ENCODE measurements at regions not wholly inside any gene's neighbourhood (a gene's known extent, or its start where the extent isn't known, plus 50 kb on each side); places are given as distances from the start of the nearest gene placed in this dataset.

- TF ChIP-seq, protein P1, sequence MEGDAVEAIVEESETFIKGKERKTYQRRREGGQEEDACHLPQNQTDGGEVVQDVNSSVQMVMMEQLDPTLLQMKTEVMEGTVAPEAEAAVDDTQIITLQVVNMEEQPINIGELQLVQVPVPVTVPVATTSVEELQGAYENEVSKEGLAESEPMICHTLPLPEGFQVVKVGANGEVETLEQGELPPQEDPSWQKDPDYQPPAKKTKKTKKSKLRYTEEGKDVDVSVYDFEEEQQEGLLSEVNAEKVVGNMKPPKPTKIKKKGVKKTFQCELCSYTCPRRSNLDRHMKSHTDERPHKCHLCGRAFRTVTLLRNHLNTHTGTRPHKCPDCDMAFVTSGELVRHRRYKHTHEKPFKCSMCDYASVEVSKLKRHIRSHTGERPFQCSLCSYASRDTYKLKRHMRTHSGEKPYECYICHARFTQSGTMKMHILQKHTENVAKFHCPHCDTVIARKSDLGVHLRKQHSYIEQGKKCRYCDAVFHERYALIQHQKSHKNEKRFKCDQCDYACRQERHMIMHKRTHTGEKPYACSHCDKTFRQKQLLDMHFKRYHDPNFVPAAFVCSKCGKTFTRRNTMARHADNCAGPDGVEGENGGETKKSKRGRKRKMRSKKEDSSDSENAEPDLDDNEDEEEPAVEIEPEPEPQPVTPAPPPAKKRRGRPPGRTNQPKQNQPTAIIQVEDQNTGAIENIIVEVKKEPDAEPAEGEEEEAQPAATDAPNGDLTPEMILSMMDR (IDR thresholded peaks at IDR 0.05; ENCODE audit: insufficient read depth, missing control alignments), result no peak
- no peak for FAIRE-seq
- no peak for DNase-seq (ENCODE audit: insufficient read length, low spot score)
Observed at GRCh38 chr12:74641694-74642093, 104.1 kb downstream of the ATXN7L3B start.

GRCh38 chr12:74644681-74645080, 107.0 kb downstream of the ATXN7L3B start:
- FAIRE-seq, result no peak
- DNase-seq (ENCODE audit: insufficient read length, low spot score), result no peak

DNA sequence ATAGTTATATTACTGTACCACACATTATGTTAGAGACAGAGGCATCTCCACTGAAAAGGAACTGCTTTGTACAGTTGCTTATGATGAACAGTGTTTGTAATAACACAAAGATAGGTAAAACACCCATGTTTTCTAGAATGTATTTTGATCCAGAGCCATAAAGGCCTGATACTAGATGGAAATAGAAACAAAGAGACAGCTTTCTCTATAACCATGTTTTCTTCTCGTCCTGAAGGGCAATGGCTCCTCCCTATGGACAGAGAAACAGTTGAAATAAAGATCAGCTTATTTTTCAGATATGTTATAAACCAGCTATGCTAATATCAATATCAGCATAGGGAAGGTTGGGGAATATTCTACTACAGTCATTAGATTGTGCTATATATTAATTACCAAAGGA, 109.2 kb downstream of the ATXN7L3B start:
- DNase-seq (ENCODE audit: insufficient read length, low spot score) (no peak), FAIRE-seq (peak; percentile 69)
- TF ChIP-seq, protein P1 (IDR thresholded peaks at IDR 0.05; ENCODE audit: insufficient read depth, missing control alignments), result peak; percentile 46

More at GRCh38 chr12:74644681-74645080, 107.0 kb downstream of the ATXN7L3B start:
- TF ChIP-seq, protein P1 (IDR thresholded peaks at IDR 0.05; ENCODE audit: insufficient read depth, missing control alignments), result no peak

DNA sequence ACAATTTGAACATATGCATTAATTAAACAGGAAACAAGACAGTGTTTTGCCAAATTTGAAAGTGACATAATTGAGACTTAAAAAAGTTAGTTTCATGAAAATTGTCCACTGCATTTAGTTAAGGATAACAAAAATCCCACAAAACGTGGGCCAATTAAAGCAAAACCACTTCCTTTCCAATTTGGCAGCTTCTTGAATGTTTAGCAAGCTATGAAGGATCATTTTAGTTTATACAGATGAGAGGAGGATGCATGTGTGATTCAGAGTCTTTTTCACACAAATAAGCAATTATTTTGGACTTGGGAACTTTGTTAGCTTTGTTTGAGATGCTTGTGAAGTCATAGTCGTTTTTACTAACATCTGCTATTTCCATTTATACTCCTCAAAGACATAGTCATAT, 109.6 kb downstream of the ATXN7L3B start:
- DNase-seq (ENCODE audit: insufficient read length, low spot score) (no peak), FAIRE-seq (no peak)
- TF ChIP-seq, protein P1 (IDR thresholded peaks at IDR 0.05; ENCODE audit: insufficient read depth, missing control alignments), result no peak

DNA sequence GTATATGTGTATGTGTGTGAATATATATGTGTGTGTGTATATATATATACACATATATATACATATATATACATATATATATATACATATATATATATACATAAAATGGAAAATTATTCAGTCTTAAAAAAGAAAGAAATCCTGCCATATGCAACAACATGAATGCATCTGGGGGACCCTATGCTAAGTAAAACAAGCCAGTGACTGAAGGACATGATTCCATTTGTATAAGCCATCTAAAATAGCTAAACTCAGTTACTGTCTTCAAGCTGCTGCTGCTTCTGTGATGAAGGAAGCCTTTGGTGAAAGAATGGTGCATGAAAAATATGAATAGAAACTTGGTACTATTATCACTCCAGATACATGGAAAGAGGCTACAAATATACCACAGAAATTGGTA, 118.6 kb downstream of the ATXN7L3B start:
- no peak for DNase-seq (ENCODE audit: insufficient read length, low spot score)
- no peak for FAIRE-seq
- TF ChIP-seq, protein P1 (IDR thresholded peaks at IDR 0.05; ENCODE audit: insufficient read depth, missing control alignments), result no peak

DNA sequence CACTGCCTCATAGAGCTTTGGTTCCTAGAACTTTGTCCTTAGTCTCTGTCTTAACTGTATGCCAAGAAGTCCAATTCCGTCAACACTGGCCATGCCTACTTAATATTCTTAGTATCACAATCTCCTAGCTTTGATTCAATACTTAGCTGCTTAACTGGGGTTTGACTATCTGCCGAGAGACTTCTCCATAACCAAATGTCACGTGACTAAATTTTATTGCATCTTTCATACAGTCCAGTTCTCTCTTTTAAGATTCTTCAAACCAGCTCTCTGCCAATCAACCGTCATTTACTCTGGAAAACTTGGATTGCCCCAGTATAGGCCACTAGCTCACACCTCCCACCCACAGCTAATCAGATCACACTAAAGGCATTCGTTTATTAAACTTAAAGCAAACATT, 122.8 kb downstream of the ATXN7L3B start:
- TF ChIP-seq, protein P1 (IDR thresholded peaks at IDR 0.05; ENCODE audit: insufficient read depth, missing control alignments), result no peak
- DNase-seq (ENCODE audit: insufficient read length, low spot score) (no peak), FAIRE-seq (no peak)

- FAIRE-seq, result no peak
- TF ChIP-seq, protein P1 (IDR thresholded peaks at IDR 0.05; ENCODE audit: insufficient read depth, missing control alignments), result no peak
Observed at GRCh38 chr12:74663958-74664357, 126.3 kb downstream of the ATXN7L3B start.

More at GRCh38 chr12:74663958-74664357, 126.3 kb downstream of the ATXN7L3B start:
- no peak for DNase-seq (ENCODE audit: insufficient read length, low spot score)
